ENCODE measurements at regions not wholly inside any gene's neighbourhood (a gene's known extent, or its start where the extent isn't known, plus 50 kb on each side); places are given as distances from the start of the nearest gene placed in this dataset.

DNA sequence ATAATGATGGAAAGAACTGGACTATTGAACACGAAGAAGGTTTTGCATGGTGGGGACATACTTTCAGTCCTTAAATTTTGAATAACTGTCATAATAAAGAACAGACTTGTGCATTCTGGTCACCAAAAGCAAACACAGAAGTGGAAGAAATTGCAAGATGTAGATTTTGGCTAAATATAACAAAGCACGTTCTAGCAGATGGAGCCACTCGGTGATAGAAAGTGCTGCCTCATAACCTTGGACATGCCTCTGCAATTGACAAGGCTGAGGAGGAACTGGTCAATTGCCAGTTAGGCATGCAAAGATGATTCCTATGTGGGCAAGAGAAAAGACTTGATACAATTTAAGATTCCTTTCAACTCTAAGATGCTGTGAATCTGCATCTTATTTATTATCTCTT is 244.1 kb upstream of the ZC3H12C start:
- H3K27me3 ChIP-seq: no peaks in the 10 kb centered on the region
- no peak overlapping the region for H3K27ac ChIP-seq
- H3K36me3 ChIP-seq: no peaks in the 10 kb centered on the region
- no peak for TF ChIP-seq POLR2A (IDR thresholded peaks at IDR 0.05)
- TF ChIP-seq, protein P1, sequence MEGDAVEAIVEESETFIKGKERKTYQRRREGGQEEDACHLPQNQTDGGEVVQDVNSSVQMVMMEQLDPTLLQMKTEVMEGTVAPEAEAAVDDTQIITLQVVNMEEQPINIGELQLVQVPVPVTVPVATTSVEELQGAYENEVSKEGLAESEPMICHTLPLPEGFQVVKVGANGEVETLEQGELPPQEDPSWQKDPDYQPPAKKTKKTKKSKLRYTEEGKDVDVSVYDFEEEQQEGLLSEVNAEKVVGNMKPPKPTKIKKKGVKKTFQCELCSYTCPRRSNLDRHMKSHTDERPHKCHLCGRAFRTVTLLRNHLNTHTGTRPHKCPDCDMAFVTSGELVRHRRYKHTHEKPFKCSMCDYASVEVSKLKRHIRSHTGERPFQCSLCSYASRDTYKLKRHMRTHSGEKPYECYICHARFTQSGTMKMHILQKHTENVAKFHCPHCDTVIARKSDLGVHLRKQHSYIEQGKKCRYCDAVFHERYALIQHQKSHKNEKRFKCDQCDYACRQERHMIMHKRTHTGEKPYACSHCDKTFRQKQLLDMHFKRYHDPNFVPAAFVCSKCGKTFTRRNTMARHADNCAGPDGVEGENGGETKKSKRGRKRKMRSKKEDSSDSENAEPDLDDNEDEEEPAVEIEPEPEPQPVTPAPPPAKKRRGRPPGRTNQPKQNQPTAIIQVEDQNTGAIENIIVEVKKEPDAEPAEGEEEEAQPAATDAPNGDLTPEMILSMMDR (IDR thresholded peaks at IDR 0.05): no peak
- no peak for TF ChIP-seq EP300 (IDR thresholded peaks at IDR 0.05)
- no peaks in the 10 kb centered on the region for H3K9me3 ChIP-seq
- DNase-seq (ENCODE audit: low spot score in 2 of 2): no peak
- 86 to 97% methylated on average over 3 of the region's 3 CpGs for WGBS, 2 donors
- H3K4me1 ChIP-seq: no peaks in the 10 kb centered on the region
- H3K4me3 ChIP-seq: no peak overlapping the region

DNA sequence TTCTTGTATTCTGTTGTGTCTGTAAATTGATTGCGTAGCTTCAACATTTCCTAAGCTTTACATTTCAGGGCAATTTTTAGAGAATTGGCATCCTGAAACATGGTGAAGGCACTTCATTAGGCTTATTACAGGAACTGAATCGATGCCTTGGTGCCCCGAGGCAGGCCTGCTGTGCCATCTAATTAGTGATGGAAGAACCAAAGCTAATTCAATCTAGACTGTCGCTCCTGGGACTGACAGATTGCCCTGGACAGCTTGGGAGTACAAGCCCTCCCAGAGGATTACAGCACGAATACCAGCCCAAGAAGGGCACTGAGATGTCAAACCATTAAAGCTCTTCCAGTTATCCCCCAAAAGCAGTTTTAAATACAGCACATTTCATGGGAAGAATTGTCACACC is 243.2 kb upstream of the ZC3H12C start:
- Histone ChIP-seq H3K9me3 (no peaks in the 10 kb centered on the region), H3K4me1 (no peaks in the 10 kb centered on the region), H3K4me3 (no peak overlapping the region), H3K27me3 (no peaks in the 10 kb centered on the region), H3K27ac (no peak overlapping the region), H3K36me3 (no peaks in the 10 kb centered on the region)
- DNase-seq (ENCODE audit: low spot score in 2 of 2): no peak
- WGBS, 2 donors: 60 to 76% methylated on average over 5 of the region's 5 CpGs
- TF ChIP-seq POLR2A (IDR thresholded peaks at IDR 0.05) (no peak), EP300 (IDR thresholded peaks at IDR 0.05) (no peak)
- TF ChIP-seq, protein P1 (IDR thresholded peaks at IDR 0.05): no peak

DNA sequence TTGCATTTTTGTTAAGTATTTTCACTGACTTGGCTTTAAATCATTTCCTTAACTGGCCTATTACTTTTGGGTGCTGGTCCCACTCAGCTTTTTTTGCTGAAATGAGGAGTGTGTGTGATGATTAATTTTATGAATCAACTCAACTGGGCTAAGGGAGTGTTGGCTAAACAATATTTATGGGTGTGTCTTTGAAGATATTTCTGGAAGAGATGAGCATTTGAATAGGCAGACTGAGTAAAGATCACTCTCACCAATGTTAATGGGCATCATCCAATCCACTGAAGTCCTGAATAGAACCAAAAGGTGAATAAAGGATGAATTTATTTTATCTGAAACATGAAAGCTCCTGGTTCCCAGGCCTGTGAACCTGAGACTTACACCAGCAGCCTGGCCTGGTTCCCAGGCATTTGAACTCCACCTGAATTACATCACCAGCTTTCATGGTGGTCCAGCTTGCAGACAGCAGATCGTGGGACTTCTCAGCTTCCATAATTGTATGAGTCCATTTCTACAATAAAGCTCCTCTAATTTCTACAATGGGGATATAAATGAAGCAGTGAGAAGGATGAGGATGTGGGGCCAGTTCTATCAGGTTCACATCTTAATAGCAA is 241.3 kb upstream of the ZC3H12C start:
- Histone ChIP-seq H3K4me1 (no peaks in the 10 kb centered on the region), H3K4me3 (no peak overlapping the region), H3K9me3 (no peaks in the 10 kb centered on the region), H3K27ac (no peak overlapping the region), H3K27me3 (no peaks in the 10 kb centered on the region), H3K36me3 (no peaks in the 10 kb centered on the region)
- TF ChIP-seq EP300 (IDR thresholded peaks at IDR 0.05): no peak
- TF ChIP-seq, protein P1 (IDR thresholded peaks at IDR 0.05): no peak
- 36 to 53% methylated on average over 1 of the region's 1 CpG for WGBS, 2 donors
- DNase-seq (ENCODE audit: low spot score in 2 of 2): no peak

DNA sequence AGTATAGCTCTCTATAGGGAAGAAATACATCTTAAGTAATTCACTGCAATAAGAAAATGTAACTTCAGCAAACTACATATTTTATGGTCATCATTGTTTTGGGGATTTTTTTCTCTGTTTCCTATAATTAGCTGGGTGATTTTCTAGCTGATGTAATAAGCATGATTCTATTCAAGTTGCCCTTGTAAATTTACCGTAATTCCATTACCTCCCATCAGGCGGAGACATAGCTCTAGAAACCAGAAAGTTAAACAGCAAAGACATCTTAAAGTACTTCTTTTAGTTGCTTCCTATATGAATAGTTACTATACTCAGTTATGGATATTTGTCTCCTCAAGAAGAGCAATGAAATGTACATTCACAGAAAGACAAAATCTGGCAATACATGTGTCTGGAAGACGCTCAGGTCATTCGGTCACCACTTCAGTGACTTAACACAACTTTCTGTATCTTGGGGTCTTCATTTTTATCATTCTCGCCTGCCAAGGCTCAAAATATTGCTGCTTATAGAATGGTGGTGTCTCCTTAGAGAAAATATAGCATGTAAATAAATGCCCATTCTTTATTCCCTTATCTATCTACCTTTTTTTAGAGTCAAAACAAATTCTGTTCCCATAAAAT is 239.9 kb upstream of the ZC3H12C start:
- Histone ChIP-seq H3K4me3 (no peak overlapping the region), H3K27ac (no peak overlapping the region), H3K9me3 (no peaks in the 10 kb centered on the region), H3K36me3 (no peaks in the 10 kb centered on the region), H3K4me1 (no peaks in the 10 kb centered on the region), H3K27me3 (no peaks in the 10 kb centered on the region)
- 68 to 70% methylated on average over 5 of the region's 5 CpGs for WGBS, 2 donors
- DNase-seq (ENCODE audit: low spot score in 2 of 2): no peak
- TF ChIP-seq, protein P1 (IDR thresholded peaks at IDR 0.05): peak in 2 of 5 experiments; percentile 22 to 34
- no peak for TF ChIP-seq EP300 (IDR thresholded peaks at IDR 0.05)

DNA sequence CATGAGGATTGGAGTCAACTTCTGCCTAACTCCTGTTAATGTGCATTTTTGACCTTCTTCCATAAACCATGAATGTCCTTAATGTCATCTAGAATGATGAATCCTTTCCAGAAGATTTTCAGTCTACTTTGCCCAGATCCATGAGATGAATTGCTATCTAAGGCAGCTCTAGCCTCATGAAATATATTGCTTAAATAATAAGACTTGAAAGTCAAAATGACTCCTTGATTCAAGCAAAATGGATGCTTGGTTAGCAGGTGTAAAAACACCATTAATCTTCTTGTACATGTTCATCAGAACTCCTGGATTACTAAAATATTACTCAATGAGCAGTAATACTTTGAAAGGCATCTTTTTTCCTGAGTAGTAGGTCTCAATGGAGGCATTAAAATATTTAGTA is 238.5 kb upstream of the ZC3H12C start:
- Histone ChIP-seq H3K4me3 (no peak overlapping the region), H3K27ac (no peak overlapping the region), H3K4me1 (no peaks in the 10 kb centered on the region), H3K9me3 (no peaks in the 10 kb centered on the region), H3K36me3 (no peaks in the 10 kb centered on the region), H3K27me3 (no peaks in the 10 kb centered on the region)
- no peak for TF ChIP-seq POLR2A (IDR thresholded peaks at IDR 0.05)
- TF ChIP-seq, protein P1 (IDR thresholded peaks at IDR 0.05): no peak
- no peak for TF ChIP-seq EP300 (IDR thresholded peaks at IDR 0.05)
- DNase-seq (ENCODE audit: low spot score in 2 of 2): no peak
